A549 (cell line): ENCODE measurements at regions not wholly inside any gene's neighbourhood (a gene's known extent, or its start where the extent isn't known, plus 50 kb on each side); places are given as distances from the start of the nearest gene placed in this dataset.

Experiments
- ATAC-seq, 2 experiments: fragments of 200-7000 bp in 1 of 2; fragments of >200 bp in 1 of 2; cut with Nextera tagmentation in 1 of 2; cut with Tn5 transposase in 1 of 2; 3 replicates each; pipeline versions ENCODE4 v1.8.0 to v1.9.1; 2018 to 2020; ENCODE audit warnings: mild to moderate bottlenecking in 1 of 2, moderate library complexity in 1 of 2
- CTCF ChIA-PET: fragments of 300-600 bp; sonication (Branson Sonifier 250); formaldehyde crosslinking; extraction: SDS; loops from one replicate; lab custom pipeline; 2021; ENCODE audit warnings: antibody characterized with exemption, inconsistent platforms; lab: Yijun Ruan, JAX
- POLR2A ChIA-PET: fragments of 350-600 bp; formaldehyde crosslinking; extraction: SDS; loops from one replicate; lab custom pipeline; 2021; ENCODE audit warnings: antibody characterized with exemption, inconsistent platforms; lab: Yijun Ruan, JAX
- DNase-seq, 2 experiments: peaks; one replicate each; pipeline versions ENCODE4 v3.0.0 to v3.0.0-alpha.2; 2011 to 2016; ENCODE audit warnings: low read depth in 1 of 2, low spot score in 1 of 2
- FAIRE-seq: peaks from 2 replicates; lab custom pipeline; 2011; peaks lifted over from hg19 to GRCh38; lab: Jason Lieb, UNC
- H3K27ac ChIP-seq, 2 experiments: fragments of >200 bp; sonication (Bioruptor Twin); formaldehyde crosslinking; 3 replicates each; pipeline ENCODE4 v1.5.1; 2016 to 2017
- H3K4me1 ChIP-seq: fragments of >200 bp; sonication (Bioruptor Twin); formaldehyde crosslinking; 3 replicates; pipeline ENCODE4 v1.6.1; 2016
- H3K4me2 ChIP-seq: fragments of >200 bp; sonication (Bioruptor Twin); formaldehyde crosslinking; 3 replicates; pipeline ENCODE4 v1.6.1; 2016
- H3K4me3 ChIP-seq: fragments of >200 bp; sonication (Bioruptor Twin); formaldehyde crosslinking; 3 replicates; pipeline ENCODE4 v1.5.1; 2016
- H3K9me3 ChIP-seq: fragments of >200 bp; sonication (Bioruptor Twin); formaldehyde crosslinking; 3 replicates; pipeline ENCODE4 v1.6.1; 2016
- CBX2 ChIP-seq: fragments of 200-600 bp; sonication (generic); IDR thresholded peaks from 2 replicates; pipeline ENCODE4 v1.6.1; 2016; ENCODE audit warnings: low read depth, mild to moderate bottlenecking, borderline replicate concordance
- CBX8 ChIP-seq: fragments of 200-600 bp; sonication (generic); IDR thresholded peaks from 2 replicates; pipeline ENCODE4 v1.6.1; 2016
- CEBPB ChIP-seq, 2 experiments: fragments of >200 bp in 1 of 2; sonication (Bioruptor Twin) in 1 of 2; formaldehyde crosslinking in 1 of 2; IDR thresholded peaks; 2 replicates each; pipeline ENCODE4 v1.6.1; 2012 to 2016
- CHD2 ChIP-seq: fragments of 150-350 bp; IDR thresholded peaks from 2 replicates; pipeline ENCODE4 v1.6.1; 2014; ENCODE audit warnings: low read length; ENCODE audit not compliant: partially characterized antibody
- CTCF ChIP-seq: fragments of >200 bp; sonication (Bioruptor Twin); formaldehyde crosslinking; IDR thresholded peaks from 3 replicates; pipeline ENCODE4 v1.5.1; 2016
- EHF ChIP-seq: fragments of 250-450 bp; sonication (Bioruptor Pico); IDR thresholded peaks from 2 replicates; pipeline ENCODE4 v1.5.0; 2020; ENCODE audit warnings: mild to moderate bottlenecking
- ELK1 ChIP-seq: fragments of 150-350 bp; IDR thresholded peaks from 2 replicates; pipeline ENCODE4 v1.6.1; 2014; ENCODE audit warnings: low read depth, mild to moderate bottlenecking, low read length
- ESRRA ChIP-seq: fragments of 150-350 bp; IDR thresholded peaks from 2 replicates; pipeline ENCODE4 v1.6.1; 2014; ENCODE audit warnings: mild to moderate bottlenecking, low read length, borderline replicate concordance
- HES2 ChIP-seq: fragments of >200 bp; sonication (Bioruptor Twin); formaldehyde crosslinking; IDR thresholded peaks from 2 replicates; pipeline ENCODE4 v1.6.1; 2016
- HOXB13 ChIP-seq: fragments of 250-450 bp; sonication (Bioruptor Pico); IDR thresholded peaks from 2 replicates; pipeline ENCODE4 v1.5.0; 2020; ENCODE audit warnings: low read depth, mild to moderate bottlenecking, moderate library complexity
- HOXB5 ChIP-seq: fragments of 250-450 bp; sonication (Bioruptor Pico); IDR thresholded peaks from 2 replicates; pipeline ENCODE4 v1.5.0; 2020; ENCODE audit warnings: mild to moderate bottlenecking, moderate library complexity
- JUN ChIP-seq, 2 experiments: fragments of >200 bp; sonication (Bioruptor Twin); formaldehyde crosslinking; IDR thresholded peaks; 2 replicates in 1 of 2; 3 replicates in 1 of 2; pipeline ENCODE4 v1.6.1; 2016 to 2017
- KDM5A ChIP-seq: fragments of 200-600 bp; sonication (generic); IDR thresholded peaks from 2 replicates; pipeline ENCODE4 v1.6.1; 2016; ENCODE audit warnings: antibody characterized with exemption, mild to moderate bottlenecking
- MAX ChIP-seq: IDR thresholded peaks from 2 replicates; pipeline ENCODE4 v1.6.1; 2012
- MAZ ChIP-seq: fragments of 150-350 bp; IDR thresholded peaks from 2 replicates; pipeline ENCODE4 v1.6.1; 2014; ENCODE audit warnings: antibody characterized with exemption, low read depth, low read length, borderline replicate concordance
- PHF8 ChIP-seq: fragments of 200-600 bp; sonication (generic); IDR thresholded peaks from 2 replicates; pipeline ENCODE4 v1.6.1; 2016; ENCODE audit warnings: low read depth, mild to moderate bottlenecking, antibody characterized with exemption, moderate library complexity, borderline replicate concordance
- POLR2AphosphoS2 ChIP-seq: conservative IDR thresholded peaks from 2 replicates; pipeline ENCODE4 v1.6.1; 2012; ENCODE audit warnings: low read length, improper control_type of control experiment, inconsistent platforms
- RAD21 ChIP-seq, 2 experiments: fragments of >200 bp in 1 of 2; sonication (Bioruptor Twin) in 1 of 2; formaldehyde crosslinking in 1 of 2; IDR thresholded peaks in 1 of 2; conservative IDR thresholded peaks in 1 of 2; 2 replicates in 1 of 2; 3 replicates in 1 of 2; pipeline ENCODE4 v1.6.1; 2012 to 2018; ENCODE audit warnings: inconsistent platforms in 1 of 2
- RARB ChIP-seq: fragments of 250-450 bp; sonication (Bioruptor Pico); IDR thresholded peaks from 2 replicates; pipeline ENCODE4 v1.8.0; 2021; ENCODE audit warnings: mild to moderate bottlenecking, moderate library complexity
- RFX5 ChIP-seq: fragments of 450-650 bp; IDR thresholded peaks from 2 replicates; pipeline ENCODE4 v1.7.1; 2014; ENCODE audit warnings: antibody characterized with exemption, mild to moderate bottlenecking, moderate library complexity
- SMC3 ChIP-seq: fragments of >200 bp; sonication (Bioruptor Twin); formaldehyde crosslinking; IDR thresholded peaks from 3 replicates; pipeline ENCODE4 v1.6.1; 2018; ENCODE audit warnings: inconsistent platforms
- SREBF2 ChIP-seq: fragments of 450-650 bp; IDR thresholded peaks from 2 replicates; pipeline ENCODE4 v1.6.1; 2014; ENCODE audit warnings: mild to moderate bottlenecking, moderate library complexity
- USF2 ChIP-seq: fragments of 450-650 bp; IDR thresholded peaks from 2 replicates; pipeline ENCODE4 v1.6.1; 2014; ENCODE audit warnings: antibody characterized with exemption
- ZFP36 ChIP-seq: fragments of 450-650 bp; IDR thresholded peaks from 2 replicates; pipeline ENCODE4 v1.6.1; 2014; ENCODE audit warnings: borderline replicate concordance; ENCODE audit not compliant: partially characterized antibody
- WGBS: methylation state at CpG from one replicate; pipeline ENCODE4 v1.1.6; 2017; ENCODE audit errors: missing lambda C conversion rate; 5-methylcytosine and 5-hydroxymethylcytosine counted together
- TF ChIP-seq, protein P1 (sequence below): IDR thresholded peaks from 2 replicates; pipeline ENCODE4 v1.6.1; 2012; ENCODE audit warnings: low read depth, borderline replicate concordance
- TF ChIP-seq, protein P2 (sequence below): fragments of 250-450 bp; sonication (Bioruptor Pico); IDR thresholded peaks from 2 replicates; pipeline ENCODE4 v1.5.0; 2020; ENCODE audit warnings: low read depth, mild to moderate bottlenecking, moderate library complexity

DNA sequence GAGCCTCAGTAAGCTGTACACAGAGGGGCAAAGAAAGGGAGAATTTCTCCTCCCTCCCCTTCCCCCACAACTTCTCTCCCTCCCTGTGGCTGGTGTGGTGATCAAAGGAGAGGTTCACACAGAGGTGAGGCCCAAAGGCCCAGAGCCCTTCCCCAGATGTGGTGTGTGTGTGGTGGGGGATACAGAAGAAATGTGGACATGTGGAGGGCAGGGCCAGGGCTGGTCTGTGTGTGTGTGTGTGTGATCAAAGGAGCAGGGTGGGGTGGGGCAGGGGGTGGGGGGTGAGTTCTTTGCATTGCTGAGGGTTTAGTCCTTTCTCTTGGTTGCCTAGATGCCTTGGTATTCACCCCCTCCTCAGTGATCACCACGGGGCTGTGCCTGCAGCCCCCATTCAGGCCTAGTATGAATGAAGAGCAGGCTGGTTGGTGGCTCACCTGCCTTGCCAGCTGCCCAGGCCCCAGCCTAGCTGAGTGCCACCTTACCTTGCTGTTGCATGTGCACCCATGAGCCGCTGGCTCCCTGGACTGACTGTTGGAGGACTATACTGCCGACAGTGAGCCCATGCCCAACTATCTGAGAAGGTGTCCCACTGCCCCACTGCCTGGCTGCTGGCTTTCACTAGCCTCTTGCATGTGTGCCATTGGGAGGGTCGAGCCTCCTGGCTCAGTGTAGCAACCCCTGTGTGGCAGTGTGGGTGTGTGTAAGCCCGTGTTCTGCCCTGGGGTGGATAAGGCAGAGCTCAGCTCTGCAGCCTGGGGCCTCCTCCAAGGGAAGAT lies 101.9 kb downstream of the EFNB1 start:
- ATAC-seq = no peak; a peak in 1 of 6 replicates
- Histone ChIP-seq H3K4me1 (peaks cover 6% of the 10 kb centered on the region; the same call in 2 of the 3 replicates), H3K4me2 (no peak overlapping the region), H3K9me3 (no peaks in the 10 kb centered on the region), H3K4me3 (no peak overlapping the region), H3K27ac (no peak overlapping the region)
- FAIRE-seq = no peak
- DNase-seq = no peak
- ChIA-PET POLR2A (no interaction called here), CTCF (no interaction called here)
- WGBS = 60% methylated on average over 1 of the region's 5 CpGs
- TF ChIP-seq ZFP36 = no peak
- TF ChIP-seq CBX8 = no peak
- TF ChIP-seq CHD2 = no peak
- TF ChIP-seq MAX = no peak
- TF ChIP-seq CEBPB (IDR thresholded peaks at IDR 0.05) = no peak
- TF ChIP-seq CBX2 = no peak
- TF ChIP-seq USF2 = no peak
- TF ChIP-seq RARB (CRISPR knock-in tag) = no peak

DNA sequence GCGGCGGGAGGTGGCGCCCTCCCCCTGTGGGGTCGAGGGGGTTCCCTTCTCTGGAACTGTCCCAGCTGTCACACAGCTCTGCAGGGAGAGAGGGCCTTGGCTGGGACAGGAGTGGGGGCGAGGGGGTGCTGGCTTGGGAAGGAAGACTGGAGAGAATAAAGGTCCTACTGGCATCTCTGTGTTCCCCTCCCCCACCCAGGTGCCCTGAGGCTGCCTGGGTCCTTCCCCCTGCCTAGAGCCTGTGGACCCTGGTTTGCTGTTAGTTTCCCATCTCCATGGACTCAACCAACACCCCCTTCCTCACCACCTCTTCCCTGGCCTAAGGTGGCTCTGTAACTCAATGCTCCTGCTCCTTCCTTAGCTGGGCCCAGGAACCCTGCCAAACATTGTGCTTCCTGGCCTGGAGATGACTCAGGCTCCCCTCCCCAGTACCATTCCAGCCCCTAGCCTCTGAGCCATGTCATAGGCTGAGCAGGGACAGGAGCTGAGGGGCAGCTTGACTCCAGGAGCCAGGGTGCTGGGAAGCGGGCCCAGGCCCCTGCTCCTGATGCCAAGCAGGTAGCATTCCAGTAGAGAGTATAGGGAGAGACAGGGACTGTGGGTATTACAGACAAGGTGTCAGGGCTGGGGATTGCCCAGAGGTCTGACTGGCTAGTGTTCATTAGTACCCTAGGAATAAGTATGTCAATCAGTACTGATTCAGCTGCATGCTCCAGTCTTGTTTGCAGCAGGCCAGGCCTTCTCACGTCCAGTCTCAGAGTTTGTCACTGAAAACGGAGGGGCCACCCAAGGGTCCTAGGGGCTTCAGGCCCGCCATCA lies 100.7 kb downstream of the EFNB1 start:
- CTCF ChIA-PET = interaction anchor here (1.3 kb wide), 1 partner anchor 13 kb away, joined by 4 read pairs; no protein-coding TSS in a partner anchor
- H3K27ac ChIP-seq = peak overlapping the region in 1 of 2 experiments; percentile 55; a peak in 2 of 6 replicates
- POLR2A ChIA-PET = no interaction called here
- H3K4me3 ChIP-seq = no peak overlapping the region
- TF ChIP-seq CHD2 (no peak), RAD21 (conservative IDR thresholded peaks at IDR 0.05 in 1 of 2, IDR thresholded peaks at IDR 0.05 in 1 of 2) (no peak), RFX5 (no peak), HOXB5 (CRISPR knock-in tag) (no peak), ESRRA (no peak), JUN (IDR thresholded peaks at IDR 0.05) (no peak), SMC3 (no peak), HES2 (no peak), CTCF (no peak), SREBF2 (no peak), HOXB13 (CRISPR knock-in tag) (no peak), PHF8 (no peak), CBX2 (no peak), MAZ (no peak), ELK1 (no peak), EHF (no peak), POLR2AphosphoS2 (no peak), KDM5A (no peak)
- TF ChIP-seq, protein P1, sequence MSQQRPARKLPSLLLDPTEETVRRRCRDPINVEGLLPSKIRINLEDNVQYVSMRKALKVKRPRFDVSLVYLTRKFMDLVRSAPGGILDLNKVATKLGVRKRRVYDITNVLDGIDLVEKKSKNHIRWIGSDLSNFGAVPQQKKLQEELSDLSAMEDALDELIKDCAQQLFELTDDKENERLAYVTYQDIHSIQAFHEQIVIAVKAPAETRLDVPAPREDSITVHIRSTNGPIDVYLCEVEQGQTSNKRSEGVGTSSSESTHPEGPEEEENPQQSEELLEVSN = no peak
- TF ChIP-seq, protein P2, sequence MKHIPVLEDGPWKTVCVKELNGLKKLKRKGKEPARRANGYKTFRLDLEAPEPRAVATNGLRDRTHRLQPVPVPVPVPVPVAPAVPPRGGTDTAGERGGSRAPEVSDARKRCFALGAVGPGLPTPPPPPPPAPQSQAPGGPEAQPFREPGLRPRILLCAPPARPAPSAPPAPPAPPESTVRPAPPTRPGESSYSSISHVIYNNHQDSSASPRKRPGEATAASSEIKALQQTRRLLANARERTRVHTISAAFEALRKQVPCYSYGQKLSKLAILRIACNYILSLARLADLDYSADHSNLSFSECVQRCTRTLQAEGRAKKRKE (CRISPR knock-in tag) = no peak
- ATAC-seq (peak; percentile 66 to 73; a peak in 5 of 6 replicates), DNase-seq (peak in 1 of 2 experiments; percentile 14), FAIRE-seq (no peak)
- peaks cover 6% of the 10 kb centered on the region; the same call in 2 of the 3 replicates for H3K4me1 ChIP-seq
- no peaks in the 10 kb centered on the region for H3K9me3 ChIP-seq
- WGBS = 75% methylated on average over 8 of the region's 9 CpGs
- H3K4me2 ChIP-seq = no peak overlapping the region
